NT2/D1 (cell line): ENCODE measurements at regions not wholly inside any gene's neighbourhood (a gene's known extent, or its start where the extent isn't known, plus 50 kb on each side); places are given as distances from the start of the nearest gene placed in this dataset.

ENCODE experiments used
- YY1 ChIP-seq: IDR thresholded peaks from 2 replicates; pipeline ENCODE4 v1.6.1; 2011; ENCODE audit not compliant: insufficient read length, insufficient read depth
- ZNF274 ChIP-seq: IDR thresholded peaks from 2 replicates; pipeline ENCODE4 v1.6.1; 2011; ENCODE audit warnings: mild to moderate bottlenecking, low read depth, low read length

DNA sequence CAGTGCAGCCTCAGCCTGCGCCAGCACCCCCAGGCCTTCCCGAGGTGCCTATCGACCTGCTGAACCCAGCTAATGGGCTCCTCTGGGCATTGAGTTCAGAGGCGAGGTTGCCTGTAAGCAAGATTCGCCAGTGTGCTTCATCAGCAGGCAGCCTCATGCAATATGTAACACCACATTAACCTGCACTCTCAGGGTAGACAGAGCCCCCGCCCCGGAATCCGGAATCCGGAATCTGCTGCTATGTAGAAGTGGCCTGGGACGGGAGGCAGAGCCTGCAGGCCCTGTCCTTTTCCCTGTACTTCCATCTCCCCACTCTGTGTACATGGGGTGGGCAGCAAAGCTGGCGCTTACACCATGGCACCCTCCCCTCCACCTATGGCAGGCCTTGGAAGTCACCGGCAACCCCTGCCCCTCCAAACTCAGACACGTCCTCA is 83.9 kb upstream of the RET start:
- TF ChIP-seq ZNF274 (no peak), YY1 (no peak)
